Peyer's patch (tissue), 4 donors: ENCODE measurements at regions not wholly inside any gene's neighbourhood (a gene's known extent, or its start where the extent isn't known, plus 50 kb on each side); places are given as distances from the start of the nearest gene placed in this dataset.

Experiments
- POLR2A ChIP-seq, 2 donors: fragments of 450-650 bp; IDR thresholded peaks; one replicate each; pipeline ENCODE4 v1.5.1; 2017; ENCODE audit warnings: antibody characterized with exemption in 2 of 2, mild to moderate bottlenecking in 2 of 2, moderate library complexity in 2 of 2
- TF ChIP-seq, protein P1 (sequence below), 6 experiments: fragments of 450-650 bp in 4 of 6; fragments of 200-600 bp in 2 of 6; sonication (generic) in 1 of 6; IDR thresholded peaks; one replicate each; pipeline ENCODE4 v1.5.1; 2017 to 2019; ENCODE audit warnings: antibody characterized with exemption in 6 of 6, mild to moderate bottlenecking in 3 of 6, moderate library complexity in 1 of 6

- TF ChIP-seq, protein P1, sequence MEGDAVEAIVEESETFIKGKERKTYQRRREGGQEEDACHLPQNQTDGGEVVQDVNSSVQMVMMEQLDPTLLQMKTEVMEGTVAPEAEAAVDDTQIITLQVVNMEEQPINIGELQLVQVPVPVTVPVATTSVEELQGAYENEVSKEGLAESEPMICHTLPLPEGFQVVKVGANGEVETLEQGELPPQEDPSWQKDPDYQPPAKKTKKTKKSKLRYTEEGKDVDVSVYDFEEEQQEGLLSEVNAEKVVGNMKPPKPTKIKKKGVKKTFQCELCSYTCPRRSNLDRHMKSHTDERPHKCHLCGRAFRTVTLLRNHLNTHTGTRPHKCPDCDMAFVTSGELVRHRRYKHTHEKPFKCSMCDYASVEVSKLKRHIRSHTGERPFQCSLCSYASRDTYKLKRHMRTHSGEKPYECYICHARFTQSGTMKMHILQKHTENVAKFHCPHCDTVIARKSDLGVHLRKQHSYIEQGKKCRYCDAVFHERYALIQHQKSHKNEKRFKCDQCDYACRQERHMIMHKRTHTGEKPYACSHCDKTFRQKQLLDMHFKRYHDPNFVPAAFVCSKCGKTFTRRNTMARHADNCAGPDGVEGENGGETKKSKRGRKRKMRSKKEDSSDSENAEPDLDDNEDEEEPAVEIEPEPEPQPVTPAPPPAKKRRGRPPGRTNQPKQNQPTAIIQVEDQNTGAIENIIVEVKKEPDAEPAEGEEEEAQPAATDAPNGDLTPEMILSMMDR (IDR thresholded peaks at IDR 0.05): no peak
- TF ChIP-seq POLR2A (IDR thresholded peaks at IDR 0.05): no peak
Observed at GRCh38 chr3:182413061-182413460, 380.2 kb upstream of the ATP11B start.
